A549 (cell line): ENCODE measurements at regions not wholly inside any gene's neighbourhood (a gene's known extent, or its start where the extent isn't known, plus 50 kb on each side); places are given as distances from the start of the nearest gene placed in this dataset.

ENCODE experiments used
- BHLHE40 ChIP-seq: IDR thresholded peaks from 2 replicates; pipeline ENCODE4 v1.6.1; 2012; ENCODE audit warnings: low read depth, low read length, inconsistent platforms
- CTCF ChIP-seq: fragments of >200 bp; sonication (Bioruptor Twin); formaldehyde crosslinking; IDR thresholded peaks from 3 replicates; pipeline ENCODE4 v1.5.1; 2016
- MAFK ChIP-seq: fragments of 450-650 bp; IDR thresholded peaks from 2 replicates; pipeline ENCODE4 v1.6.1; 2014; ENCODE audit not compliant: partially characterized antibody
- MYC ChIP-seq: IDR thresholded peaks from 2 replicates; pipeline ENCODE4 v1.6.1; 2012; ENCODE audit warnings: mild to moderate bottlenecking, inconsistent platforms, low read length, improper control_type of control experiment, borderline replicate concordance
- NR3C1 ChIP-seq: fragments of >200 bp; sonication (Bioruptor Twin); formaldehyde crosslinking; IDR thresholded peaks from 3 replicates; pipeline ENCODE4 v1.6.1; 2017
- POLR2A ChIP-seq: IDR thresholded peaks from 2 replicates; pipeline ENCODE4 v1.6.1; 2012; ENCODE audit warnings: mild to moderate bottlenecking, low read length
- RAD21 ChIP-seq, 2 experiments: fragments of >200 bp in 1 of 2; sonication (Bioruptor Twin) in 1 of 2; formaldehyde crosslinking in 1 of 2; IDR thresholded peaks in 1 of 2; conservative IDR thresholded peaks in 1 of 2; 2 replicates in 1 of 2; 3 replicates in 1 of 2; pipeline ENCODE4 v1.6.1; 2012 to 2018; ENCODE audit warnings: inconsistent platforms in 1 of 2
- REST ChIP-seq: fragments of 200-600 bp; sonication (generic); IDR thresholded peaks from 2 replicates; pipeline ENCODE4 v1.6.1; 2016; ENCODE audit warnings: antibody characterized with exemption, mild to moderate bottlenecking, moderate library complexity
- RFX5 ChIP-seq: fragments of 450-650 bp; IDR thresholded peaks from 2 replicates; pipeline ENCODE4 v1.7.1; 2014; ENCODE audit warnings: antibody characterized with exemption, mild to moderate bottlenecking, moderate library complexity
- ZC3H11A ChIP-seq: fragments of 450-650 bp; IDR thresholded peaks from 2 replicates; pipeline ENCODE4 v1.6.1; 2014; ENCODE audit warnings: antibody characterized with exemption, mild to moderate bottlenecking
- TF ChIP-seq, protein P1 (sequence below): fragments of 450-650 bp; IDR thresholded peaks from 2 replicates; pipeline ENCODE4 v1.6.1; 2014; ENCODE audit warnings: antibody characterized with exemption

GRCh38 chr21:40915114-40915513, 68.2 kb upstream of the DSCAM start:
- TF ChIP-seq CTCF (no peak), MAFK (no peak), REST (no peak), MYC (no peak), RAD21 (conservative IDR thresholded peaks at IDR 0.05 in 1 of 2, IDR thresholded peaks at IDR 0.05 in 1 of 2) (no peak), NR3C1 (no peak), RFX5 (no peak), ZC3H11A (no peak), BHLHE40 (no peak), POLR2A (no peak)
- TF ChIP-seq, protein P1, sequence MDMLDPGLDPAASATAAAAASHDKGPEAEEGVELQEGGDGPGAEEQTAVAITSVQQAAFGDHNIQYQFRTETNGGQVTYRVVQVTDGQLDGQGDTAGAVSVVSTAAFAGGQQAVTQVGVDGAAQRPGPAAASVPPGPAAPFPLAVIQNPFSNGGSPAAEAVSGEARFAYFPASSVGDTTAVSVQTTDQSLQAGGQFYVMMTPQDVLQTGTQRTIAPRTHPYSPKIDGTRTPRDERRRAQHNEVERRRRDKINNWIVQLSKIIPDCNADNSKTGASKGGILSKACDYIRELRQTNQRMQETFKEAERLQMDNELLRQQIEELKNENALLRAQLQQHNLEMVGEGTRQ, result no peak
